Neural progenitor cell (in vitro differentiated cells): ENCODE measurements at regions not wholly inside any gene's neighbourhood (a gene's known extent, or its start where the extent isn't known, plus 50 kb on each side); places are given as distances from the start of the nearest gene placed in this dataset.

Experiments
- DNase-seq: peaks from one replicate; pipeline ENCODE4 v3.0.0-alpha.2; 2016; ENCODE audit warnings: low spot score
- H2AFZ ChIP-seq: fragments of 200-600 bp; sonication (generic); replicated peaks from 2 replicates; pipeline ENCODE4 v1.6.1; 2016; ENCODE audit warnings: antibody characterized with exemption
- H3F3A ChIP-seq: fragments of 200-600 bp; sonication (generic); 2 replicates; pipeline ENCODE4 v1.6.1; 2016; ENCODE audit warnings: antibody characterized with exemption, low read depth
- H3K27ac ChIP-seq: fragments of 200-600 bp; sonication (generic); 2 replicates; pipeline ENCODE4 v1.5.1; 2016; ENCODE audit warnings: mild to moderate bottlenecking
- H3K27me3 ChIP-seq: fragments of 200-600 bp; sonication (generic); 2 replicates; pipeline ENCODE4 v1.6.1; 2016; ENCODE audit warnings: mild to moderate bottlenecking, moderate library complexity
- H3K36me3 ChIP-seq: fragments of 200-600 bp; sonication (generic); 2 replicates; pipeline ENCODE4 v1.5.1; 2016
- H3K4me1 ChIP-seq: fragments of 200-600 bp; sonication (generic); 2 replicates; pipeline ENCODE4 v1.6.1; 2016; ENCODE audit warnings: mixed run types
- H3K4me2 ChIP-seq: fragments of 200-600 bp; sonication (generic); 2 replicates; pipeline ENCODE4 v1.6.1; 2016
- H3K4me3 ChIP-seq: fragments of 200-600 bp; sonication (generic); 2 replicates; pipeline ENCODE4 v1.5.1; 2016
- H3K79me2 ChIP-seq: fragments of 200-600 bp; sonication (generic); 2 replicates; pipeline ENCODE4 v1.6.1; 2016; ENCODE audit warnings: low read depth
- H3K9ac ChIP-seq: fragments of 200-600 bp; sonication (generic); 2 replicates; pipeline ENCODE4 v1.6.1; 2016
- H3K9me3 ChIP-seq: fragments of 200-600 bp; sonication (generic); 2 replicates; pipeline ENCODE4 v1.5.1; 2016; ENCODE audit warnings: low read depth
- H4K20me1 ChIP-seq: fragments of 200-600 bp; sonication (generic); 2 replicates; pipeline ENCODE4 v1.6.1; 2016; ENCODE audit warnings: low read depth
- H3K27ac Mint-ChIP-seq: 3 replicates; pipeline ENCODE4 v1.8.0; 2021; ENCODE audit warnings: mixed read lengths
- H3K27me3 Mint-ChIP-seq: 2 replicates; pipeline ENCODE4 v1.8.0; 2022; ENCODE audit warnings: low read depth, mild to moderate bottlenecking, inconsistent platforms, moderate library complexity, mixed read lengths; ENCODE audit not compliant: insufficient read depth
- H3K36me3 Mint-ChIP-seq: 3 replicates; pipeline ENCODE4 v1.8.0; 2021; ENCODE audit warnings: mixed read lengths
- H3K4me1 Mint-ChIP-seq: 3 replicates; pipeline ENCODE4 v1.8.0; 2021; ENCODE audit warnings: mixed read lengths
- H3K4me3 Mint-ChIP-seq: 3 replicates; pipeline ENCODE4 v1.8.0; 2021; ENCODE audit warnings: mild to moderate bottlenecking, moderate library complexity, mixed read lengths
- H3K9me3 Mint-ChIP-seq: 3 replicates; pipeline ENCODE4 v1.8.0; 2020; ENCODE audit warnings: mixed read lengths
- EZH2 ChIP-seq: fragments of 200-600 bp; sonication (generic); IDR thresholded peaks from 2 replicates; pipeline ENCODE4 v1.6.1; 2017; ENCODE audit warnings: antibody characterized with exemption, mild to moderate bottlenecking, moderate library complexity
- EZH2phosphoT487 ChIP-seq: fragments of 200-600 bp; sonication (generic); IDR thresholded peaks from 2 replicates; pipeline ENCODE4 v1.6.1; 2017; ENCODE audit warnings: antibody characterized with exemption
- TF ChIP-seq, protein P1 (sequence below): fragments of 200-600 bp; sonication (generic); IDR thresholded peaks from 2 replicates; pipeline ENCODE4 v1.5.1; 2017; ENCODE audit warnings: antibody characterized with exemption, mild to moderate bottlenecking

DNA sequence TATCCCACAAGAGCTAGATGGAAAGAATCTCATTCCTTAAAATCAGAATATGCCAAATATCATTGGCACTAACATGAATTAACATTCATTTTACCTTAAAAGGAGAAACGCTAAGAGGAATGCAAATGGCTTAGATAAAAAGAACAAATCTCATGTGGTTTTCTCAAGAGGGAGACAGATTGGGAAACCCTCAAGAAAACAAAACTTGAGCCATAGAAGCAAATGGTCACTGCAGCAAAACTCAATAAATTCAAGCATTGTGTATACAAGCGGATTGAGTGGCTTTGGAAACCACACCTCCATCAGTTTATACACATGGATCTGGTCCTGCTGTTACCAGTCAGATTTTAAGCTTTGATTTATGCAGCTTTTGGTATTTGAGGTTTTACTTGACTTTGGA lies 1331.8 kb upstream of the ZEB2 start:
- H3K4me1 ChIP-seq = peaks cover 8% of the 10 kb centered on the region
- TF ChIP-seq, protein P1, sequence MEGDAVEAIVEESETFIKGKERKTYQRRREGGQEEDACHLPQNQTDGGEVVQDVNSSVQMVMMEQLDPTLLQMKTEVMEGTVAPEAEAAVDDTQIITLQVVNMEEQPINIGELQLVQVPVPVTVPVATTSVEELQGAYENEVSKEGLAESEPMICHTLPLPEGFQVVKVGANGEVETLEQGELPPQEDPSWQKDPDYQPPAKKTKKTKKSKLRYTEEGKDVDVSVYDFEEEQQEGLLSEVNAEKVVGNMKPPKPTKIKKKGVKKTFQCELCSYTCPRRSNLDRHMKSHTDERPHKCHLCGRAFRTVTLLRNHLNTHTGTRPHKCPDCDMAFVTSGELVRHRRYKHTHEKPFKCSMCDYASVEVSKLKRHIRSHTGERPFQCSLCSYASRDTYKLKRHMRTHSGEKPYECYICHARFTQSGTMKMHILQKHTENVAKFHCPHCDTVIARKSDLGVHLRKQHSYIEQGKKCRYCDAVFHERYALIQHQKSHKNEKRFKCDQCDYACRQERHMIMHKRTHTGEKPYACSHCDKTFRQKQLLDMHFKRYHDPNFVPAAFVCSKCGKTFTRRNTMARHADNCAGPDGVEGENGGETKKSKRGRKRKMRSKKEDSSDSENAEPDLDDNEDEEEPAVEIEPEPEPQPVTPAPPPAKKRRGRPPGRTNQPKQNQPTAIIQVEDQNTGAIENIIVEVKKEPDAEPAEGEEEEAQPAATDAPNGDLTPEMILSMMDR = no peak
- TF ChIP-seq EZH2 (no peak), EZH2phosphoT487 (no peak)
- H3K27me3 ChIP-seq = no peaks in the 10 kb centered on the region
- H3F3A ChIP-seq = no peaks in the 10 kb centered on the region
- Mint-ChIP-seq H3K27ac (no peak overlapping the region), H3K4me3 (no peak overlapping the region), H3K9me3 (no peaks in the 10 kb centered on the region), H3K27me3 (no peaks in the 10 kb centered on the region), H3K4me1 (no peaks in the 10 kb centered on the region), H3K36me3 (no peaks in the 10 kb centered on the region)
- H3K4me2 ChIP-seq = no peak overlapping the region
- H2AFZ ChIP-seq = no peak overlapping the region
- H3K4me3 ChIP-seq = no peak overlapping the region
- no peak for DNase-seq
- no peaks in the 10 kb centered on the region for H3K9me3 ChIP-seq
- no peak overlapping the region for H3K9ac ChIP-seq
- H3K27ac ChIP-seq = no peak overlapping the region
- no peaks in the 10 kb centered on the region for H3K79me2 ChIP-seq
- no peaks in the 10 kb centered on the region for H4K20me1 ChIP-seq
- H3K36me3 ChIP-seq = no peaks in the 10 kb centered on the region

DNA sequence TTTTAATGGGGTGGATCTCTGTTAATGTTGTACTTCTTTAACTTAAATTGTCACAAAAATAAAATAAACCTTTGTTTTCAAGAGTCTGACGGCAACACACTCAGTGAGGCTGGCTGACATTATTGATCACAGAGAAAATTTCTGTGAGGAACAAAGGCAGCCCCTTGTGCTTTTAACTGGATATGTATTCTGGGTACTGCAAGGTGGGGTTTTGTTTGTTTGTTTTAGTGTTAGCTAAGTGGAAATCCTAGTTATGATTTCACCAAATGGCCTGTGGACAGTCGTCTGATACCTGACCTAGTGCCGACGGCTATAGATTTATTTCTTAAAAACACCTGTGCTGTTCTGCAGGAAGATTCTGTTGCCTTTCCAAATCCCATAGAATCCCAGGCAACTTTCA lies 1329.5 kb upstream of the ZEB2 start:
- Histone ChIP-seq H3K9me3 (no peaks in the 10 kb centered on the region), H3K79me2 (no peaks in the 10 kb centered on the region), H3F3A (no peaks in the 10 kb centered on the region), H3K4me2 (no peak overlapping the region), H4K20me1 (no peaks in the 10 kb centered on the region), H3K27me3 (no peaks in the 10 kb centered on the region), H3K4me1 (no peaks in the 10 kb centered on the region), H3K36me3 (no peaks in the 10 kb centered on the region), H3K27ac (no peak overlapping the region), H3K9ac (no peak overlapping the region), H3K4me3 (no peak overlapping the region), H2AFZ (peak overlapping the region; percentile 65)
- Mint-ChIP-seq H3K36me3 (no peaks in the 10 kb centered on the region), H3K4me3 (no peak overlapping the region), H3K27me3 (no peaks in the 10 kb centered on the region), H3K9me3 (no peaks in the 10 kb centered on the region), H3K27ac (no peak overlapping the region), H3K4me1 (no peaks in the 10 kb centered on the region)
- TF ChIP-seq, protein P1 = no peak
- TF ChIP-seq EZH2phosphoT487 (no peak), EZH2 (no peak)
- no peak for DNase-seq

DNA sequence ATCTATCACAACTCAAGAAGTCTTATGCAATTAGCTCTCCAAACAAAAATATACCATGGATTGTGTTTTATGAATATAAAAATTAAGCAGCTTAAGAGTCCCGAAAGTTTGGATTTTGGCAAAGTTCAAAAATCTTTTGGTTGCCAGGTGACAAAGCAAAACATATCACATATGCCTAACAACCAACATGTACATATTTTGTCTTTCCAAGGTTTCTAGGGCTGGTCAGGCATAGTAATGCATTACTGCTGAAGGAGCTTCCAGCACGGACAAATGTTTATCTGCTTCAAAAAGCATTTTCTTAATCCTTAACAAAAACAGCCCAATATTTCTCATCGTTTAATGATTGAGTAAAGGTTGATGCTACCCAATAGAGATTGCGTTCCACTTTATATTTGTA lies 1327.1 kb upstream of the ZEB2 start:
- H3K4me3 ChIP-seq = no peak overlapping the region
- no peaks in the 10 kb centered on the region for H3K9me3 Mint-ChIP-seq
- H4K20me1 ChIP-seq = no peaks in the 10 kb centered on the region
- no peak overlapping the region for H3K27ac Mint-ChIP-seq
- H3K4me3 Mint-ChIP-seq = no peak overlapping the region
- no peak overlapping the region for H3K27ac ChIP-seq
- no peaks in the 10 kb centered on the region for H3K36me3 Mint-ChIP-seq
- DNase-seq = no peak
- no peaks in the 10 kb centered on the region for H3K79me2 ChIP-seq
- no peaks in the 10 kb centered on the region for H3K4me1 ChIP-seq
- no peak overlapping the region for H3K4me2 ChIP-seq
- TF ChIP-seq, protein P1 = no peak
- TF ChIP-seq EZH2phosphoT487 (no peak), EZH2 (no peak)
- H3K36me3 ChIP-seq = no peaks in the 10 kb centered on the region
- H3F3A ChIP-seq = no peaks in the 10 kb centered on the region
- H3K9me3 ChIP-seq = no peaks in the 10 kb centered on the region
- H3K4me1 Mint-ChIP-seq = no peaks in the 10 kb centered on the region
- no peak overlapping the region for H2AFZ ChIP-seq
- H3K27me3 ChIP-seq = no peaks in the 10 kb centered on the region
- no peak overlapping the region for H3K9ac ChIP-seq
- H3K27me3 Mint-ChIP-seq = no peaks in the 10 kb centered on the region

DNA sequence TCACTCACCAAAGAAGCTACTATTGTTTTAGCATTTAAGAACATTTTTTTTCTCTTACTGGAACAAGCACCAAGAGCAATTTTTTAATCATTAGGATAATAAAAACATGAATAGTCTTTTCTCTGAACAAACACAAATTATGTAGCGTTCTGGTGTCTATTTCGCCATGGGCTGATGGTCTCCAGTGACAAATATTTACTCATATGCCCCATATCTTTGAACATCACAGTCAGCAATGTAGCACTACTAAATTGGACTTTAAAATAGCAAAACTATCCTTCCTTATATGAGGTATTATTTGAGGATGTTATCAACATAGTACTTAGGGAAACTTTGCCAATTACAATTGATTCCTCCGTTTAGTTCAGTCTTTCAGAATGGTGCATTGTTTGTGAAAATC lies 1326.0 kb upstream of the ZEB2 start:
- no peaks in the 10 kb centered on the region for H3K27me3 Mint-ChIP-seq
- no peak overlapping the region for H3K4me3 ChIP-seq
- no peaks in the 10 kb centered on the region for H3F3A ChIP-seq
- no peaks in the 10 kb centered on the region for H3K4me1 ChIP-seq
- H3K9me3 Mint-ChIP-seq = no peaks in the 10 kb centered on the region
- no peaks in the 10 kb centered on the region for H3K27me3 ChIP-seq
- no peak for DNase-seq
- no peak overlapping the region for H3K9ac ChIP-seq
- H3K4me1 Mint-ChIP-seq = no peaks in the 10 kb centered on the region
- no peak overlapping the region for H3K27ac ChIP-seq
- H3K9me3 ChIP-seq = no peaks in the 10 kb centered on the region
- H4K20me1 ChIP-seq = no peaks in the 10 kb centered on the region
- no peak overlapping the region for H3K27ac Mint-ChIP-seq
- H3K36me3 Mint-ChIP-seq = no peaks in the 10 kb centered on the region
- H3K4me3 Mint-ChIP-seq = no peak overlapping the region
- H3K36me3 ChIP-seq = no peaks in the 10 kb centered on the region
- H3K4me2 ChIP-seq = no peak overlapping the region
- H2AFZ ChIP-seq = no peak overlapping the region
- TF ChIP-seq EZH2phosphoT487 (no peak), EZH2 (no peak)
- TF ChIP-seq, protein P1 = no peak
- no peaks in the 10 kb centered on the region for H3K79me2 ChIP-seq
